HG03354 (cell line): ENCODE measurements at regions not wholly inside any gene's neighbourhood (a gene's known extent, or its start where the extent isn't known, plus 50 kb on each side); places are given as distances from the start of the nearest gene placed in this dataset.
"Not testable (repeated sequence)": the region's sequence is repeated elsewhere in the genome, so short reads cannot be mapped to it uniquely, and the experiment has no call there.

Experiments
- ATAC-seq: cut with Tn5 transposase; IDR thresholded peaks from one replicate; pipeline ENCODE4 v1.9.1; 2021; ENCODE audit warnings: mild to moderate bottlenecking; ENCODE audit not compliant: unreplicated experiment, poor library complexity, severe bottlenecking

DNA sequence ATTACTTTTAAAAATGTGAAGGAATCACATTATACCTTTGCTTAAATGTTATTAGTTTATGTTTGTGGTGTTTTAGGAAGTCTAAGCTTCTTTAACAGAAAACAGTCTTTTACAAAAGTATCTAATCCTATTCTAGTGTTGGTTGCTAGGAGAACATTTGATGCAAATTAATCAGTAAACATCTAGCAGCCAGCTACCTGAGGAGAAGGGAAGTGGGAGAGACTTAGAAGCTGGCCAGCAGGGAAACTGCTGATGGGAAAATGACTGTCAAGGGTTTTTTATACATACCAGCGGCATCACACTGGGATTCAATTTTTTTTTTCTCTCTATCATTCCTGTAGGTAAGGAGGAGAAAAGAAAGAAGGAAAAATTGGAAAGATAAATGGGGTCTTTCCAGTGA, 686.0 kb upstream of the MMS22L start:
- no peak for ATAC-seq

DNA sequence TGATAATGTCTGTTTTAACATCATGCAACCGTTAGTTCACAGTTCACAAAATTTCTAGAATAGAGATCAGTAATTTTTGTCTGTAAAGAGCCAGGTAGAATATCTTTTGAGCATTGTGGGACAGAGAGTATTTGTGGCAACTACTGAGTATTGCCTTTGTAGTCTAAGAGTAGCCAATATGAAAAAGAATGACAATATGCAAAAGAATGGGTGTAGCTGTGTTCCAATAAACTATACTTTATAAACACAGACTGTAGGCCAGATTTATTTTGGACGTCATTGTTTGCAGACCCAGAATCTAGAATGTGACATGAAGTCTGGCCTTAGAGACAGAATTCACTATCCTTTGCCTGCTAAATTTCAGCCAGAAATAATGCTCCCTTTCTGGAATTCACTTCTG, 694.1 kb upstream of the MMS22L start:
- no peak for ATAC-seq

DNA sequence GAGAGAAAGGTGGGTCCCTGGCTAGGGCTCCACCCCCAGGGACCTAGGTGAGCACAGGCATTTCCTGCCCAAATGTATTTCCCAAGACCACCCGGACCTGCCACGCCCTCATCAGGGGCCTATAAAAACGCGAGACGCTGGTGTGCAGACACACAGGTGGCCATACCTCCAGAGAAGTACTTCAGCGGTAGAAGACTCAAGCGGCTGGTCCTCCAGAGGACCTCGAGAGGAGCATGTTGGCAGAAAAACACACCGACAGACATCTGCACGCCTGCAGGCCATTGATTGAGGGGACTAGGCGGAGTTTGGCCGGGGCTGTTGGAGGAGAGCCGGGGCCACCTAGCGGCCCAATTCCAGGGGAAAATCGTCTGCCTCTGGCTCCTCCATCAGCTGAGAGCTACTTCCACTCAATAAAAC, 695.8 kb upstream of the MMS22L start:
- ATAC-seq: no peak

DNA sequence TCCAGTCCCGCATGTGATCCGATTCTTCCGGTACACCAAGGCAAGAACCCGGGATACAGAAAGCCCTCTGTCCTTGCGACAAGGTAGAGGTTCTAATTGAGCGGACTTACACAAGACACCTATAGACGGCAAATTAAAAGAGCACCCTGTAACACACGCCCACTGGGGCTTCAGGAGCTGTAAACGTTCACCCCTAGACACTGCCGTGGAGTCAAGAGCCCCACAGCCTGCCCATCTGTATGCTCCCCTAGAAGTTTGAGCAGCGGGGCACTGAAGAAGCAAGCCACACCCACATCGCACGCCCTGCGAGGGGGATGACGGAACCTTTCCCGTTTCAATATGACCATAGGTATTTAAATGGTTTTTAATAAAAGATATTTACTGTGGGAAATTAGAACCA, 696.3 kb upstream of the MMS22L start:
- ATAC-seq: not testable (repeated sequence)

DNA sequence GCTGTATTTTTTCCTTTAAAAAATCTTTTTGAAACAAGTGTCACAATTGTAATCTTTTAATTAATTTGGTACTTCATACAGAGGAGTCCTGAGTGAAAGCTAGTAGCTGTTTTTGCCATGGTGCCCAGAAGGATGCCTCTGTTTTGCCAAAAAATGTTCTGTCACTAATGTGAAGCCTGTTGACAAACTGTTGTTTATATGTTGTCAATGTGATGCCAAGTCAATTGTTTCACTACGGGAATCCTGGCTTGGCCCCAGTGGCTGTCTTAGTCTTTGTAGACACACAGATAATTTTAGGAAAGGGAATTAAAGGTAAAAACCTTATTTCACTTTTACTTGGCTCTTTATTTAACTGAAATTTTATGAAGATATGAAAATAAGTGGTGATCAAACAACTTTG, 706.4 kb upstream of the MMS22L start:
- no peak for ATAC-seq

DNA sequence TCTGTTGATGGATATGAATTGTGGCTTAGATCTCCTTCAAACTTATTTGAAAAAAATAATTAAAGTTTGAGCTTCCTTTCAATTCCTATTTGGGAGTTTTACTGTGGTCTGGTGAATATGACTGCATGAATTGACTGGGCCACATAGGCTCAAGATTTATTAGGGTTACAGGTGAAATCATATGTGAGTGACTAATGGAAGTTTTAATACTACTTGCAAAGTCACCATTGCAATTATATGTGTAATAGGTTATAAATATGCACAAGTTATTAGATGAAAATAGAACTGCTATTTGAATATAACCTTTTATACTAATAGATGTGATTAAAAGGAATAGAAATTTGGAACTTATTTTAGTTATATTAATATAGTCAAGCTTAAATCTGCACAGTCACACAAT, 712.1 kb upstream of the MMS22L start:
- ATAC-seq: no peak

DNA sequence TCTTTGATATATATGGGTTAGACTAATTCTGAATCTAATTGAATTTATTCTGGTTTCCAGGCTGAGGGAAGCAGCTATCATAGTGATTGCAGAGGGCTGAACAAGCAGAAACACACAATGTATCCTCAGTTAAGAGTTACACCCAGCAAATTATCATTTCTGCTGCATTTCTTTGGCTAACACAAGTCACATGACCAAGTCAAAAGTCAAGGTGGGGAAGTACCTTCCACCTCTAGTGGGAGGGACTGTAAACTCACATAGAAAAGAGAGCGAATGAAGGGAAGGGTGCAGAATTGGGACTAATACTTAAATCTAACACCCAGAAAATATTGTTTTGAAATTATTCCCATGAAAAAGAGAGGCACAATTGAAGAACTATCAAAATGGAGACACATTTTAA, 719.7 kb upstream of the MMS22L start:
- no peak for ATAC-seq

DNA sequence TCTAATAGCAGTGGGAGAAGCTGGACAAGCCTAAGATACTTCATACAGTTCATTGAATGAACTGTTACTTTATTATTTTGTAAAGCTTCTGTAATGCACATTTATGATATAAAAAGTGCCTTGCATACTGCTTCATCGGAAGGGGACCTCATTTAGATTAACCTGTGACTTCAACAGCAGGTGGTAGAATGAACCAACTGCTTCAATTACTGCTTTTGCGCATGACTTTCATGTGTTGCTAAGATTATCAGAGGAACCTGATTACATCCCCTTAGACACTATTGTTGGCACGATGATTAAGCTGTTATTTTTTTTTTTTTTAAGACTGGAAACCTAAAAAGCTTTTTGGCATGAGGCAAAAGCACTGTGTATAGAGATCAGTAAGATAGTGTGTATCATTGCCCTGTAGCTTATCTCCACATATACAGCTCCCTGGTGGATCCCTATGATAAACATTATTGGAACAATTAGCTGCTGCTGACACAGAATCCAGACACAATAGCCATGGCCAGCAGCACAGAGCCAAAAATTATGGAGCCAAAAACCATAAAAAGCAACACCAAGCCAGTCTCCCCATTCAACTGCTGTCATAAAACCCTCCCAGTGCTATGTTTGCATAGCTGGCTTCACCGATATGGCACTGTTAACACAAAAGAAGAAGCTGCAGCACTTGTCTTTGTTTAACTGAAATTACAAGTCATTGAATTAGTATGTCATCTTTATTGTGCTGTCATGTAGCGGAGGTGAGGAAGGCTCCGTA, 731.6 kb upstream of the MMS22L start:
- ATAC-seq: no peak

DNA sequence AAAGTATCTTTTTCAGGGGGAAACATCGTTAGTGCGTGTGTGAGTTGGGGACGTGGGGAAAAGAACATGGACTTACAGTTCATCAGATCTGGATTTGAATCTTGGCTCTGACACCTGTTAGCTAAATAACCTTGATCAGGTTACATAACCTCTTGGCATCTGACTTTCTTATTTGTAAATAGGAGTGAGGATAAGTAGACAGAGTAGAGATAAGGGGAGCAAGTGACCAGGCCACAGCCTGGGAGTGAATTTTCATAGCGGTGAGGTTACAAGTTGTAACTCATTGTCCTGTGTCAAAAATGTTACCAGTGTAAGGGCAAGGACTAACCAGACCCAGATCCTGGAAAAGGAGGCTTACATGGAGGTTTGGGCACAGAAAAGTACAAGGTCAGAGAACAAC, 733.5 kb upstream of the MMS22L start:
- no peak for ATAC-seq

DNA sequence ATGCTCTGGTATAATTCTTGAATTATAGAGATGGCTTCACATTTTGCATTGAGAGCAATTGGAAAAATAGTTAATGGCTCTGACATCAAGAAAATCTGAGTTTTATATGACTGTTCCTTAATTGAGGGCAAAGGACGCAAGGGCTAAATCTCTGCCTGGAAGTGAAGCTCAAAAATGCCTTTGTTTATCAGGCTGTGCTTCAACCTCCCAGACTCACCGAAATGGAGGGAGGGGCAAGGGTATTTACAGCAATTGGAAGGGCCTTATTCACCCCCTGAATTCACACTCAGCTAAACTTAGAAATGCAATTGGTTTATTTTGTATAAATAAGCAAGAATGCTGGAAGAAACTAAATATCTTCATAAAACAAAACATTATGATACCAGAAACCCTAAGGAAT, 737.2 kb upstream of the MMS22L start:
- no peak for ATAC-seq

DNA sequence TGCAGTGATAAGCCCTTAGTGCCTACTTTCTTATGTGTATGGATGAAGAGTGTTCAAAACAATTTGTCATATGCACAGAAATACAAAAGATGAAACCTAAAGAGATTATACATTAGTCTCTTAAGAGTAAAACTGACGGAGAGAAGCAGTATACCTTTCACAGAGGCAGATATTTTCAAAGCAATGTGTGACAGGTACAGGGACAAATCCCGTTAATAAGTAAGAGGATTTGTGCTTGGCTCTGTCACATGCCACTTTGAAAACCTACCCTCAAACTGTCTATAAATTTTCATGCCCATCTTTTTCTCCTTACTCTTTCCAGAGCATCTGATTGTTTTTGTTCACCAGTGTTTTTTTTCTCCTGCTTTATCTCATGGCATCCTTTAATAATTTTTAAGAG, 741.3 kb upstream of the MMS22L start:
- ATAC-seq: no peak

DNA sequence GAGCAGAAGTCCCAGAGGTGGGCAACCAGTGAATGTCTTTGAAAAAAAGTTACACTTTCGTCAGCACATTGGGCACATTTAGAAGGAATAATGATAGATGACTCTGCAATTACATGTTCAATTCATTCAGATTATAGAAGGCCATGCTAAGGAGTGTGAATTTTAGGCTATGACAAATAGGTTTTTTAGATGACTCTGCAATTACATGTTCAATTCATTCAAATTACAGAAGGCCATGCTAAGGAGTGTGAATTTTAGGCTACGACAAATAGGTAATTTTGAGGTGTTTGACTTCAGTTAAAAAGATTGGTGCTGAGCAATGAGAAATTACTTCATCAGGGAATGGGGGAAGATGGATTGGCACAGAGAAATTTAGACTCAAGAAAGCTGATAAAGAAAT, 744.9 kb upstream of the MMS22L start:
- no peak for ATAC-seq

DNA sequence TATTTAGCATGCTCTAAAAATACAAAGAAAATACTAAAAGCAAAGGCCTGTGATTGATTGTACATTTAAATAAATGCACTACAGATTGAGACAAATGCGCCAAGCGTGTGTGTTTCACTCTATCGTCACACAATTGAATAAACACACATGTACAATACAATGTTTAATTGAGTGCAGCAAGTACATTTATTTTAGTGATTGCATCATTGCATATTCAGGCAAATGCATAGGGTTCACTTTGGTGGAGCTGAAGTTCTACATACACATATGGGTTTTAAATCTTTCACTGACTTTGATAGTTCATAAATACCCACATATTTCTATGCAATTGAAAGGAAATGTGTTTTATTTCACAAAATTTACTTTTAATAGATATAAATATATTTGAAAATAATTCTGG, 750.6 kb upstream of the MMS22L start:
- no peak for ATAC-seq

DNA sequence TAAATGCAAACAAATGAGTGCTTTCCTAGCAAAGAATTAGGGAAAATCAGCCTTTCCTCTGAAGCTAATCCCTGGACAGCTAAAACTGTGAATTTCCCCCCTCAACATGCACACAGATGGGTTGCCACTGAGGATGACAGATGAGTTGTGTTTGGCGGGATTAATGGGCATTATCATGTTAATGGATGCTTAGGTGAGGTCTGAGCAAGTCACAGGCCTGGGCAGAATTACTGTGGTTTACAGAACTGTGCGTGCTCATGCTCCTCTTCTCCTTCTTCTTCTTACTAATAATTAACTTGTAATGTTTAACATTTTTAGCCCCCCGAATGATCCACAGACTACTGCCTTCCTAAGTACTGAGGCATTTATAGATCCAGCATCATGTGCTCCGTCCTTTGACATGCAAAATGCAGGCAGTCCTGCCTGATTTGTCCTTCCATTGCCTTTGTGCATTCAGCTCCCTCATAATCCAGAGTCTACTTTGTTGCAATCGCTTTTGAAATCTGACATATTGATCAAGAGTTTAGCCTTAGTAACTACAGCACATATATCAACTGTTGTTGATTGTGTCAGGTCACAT, 753.4 kb upstream of the MMS22L start:
- no peak for ATAC-seq

DNA sequence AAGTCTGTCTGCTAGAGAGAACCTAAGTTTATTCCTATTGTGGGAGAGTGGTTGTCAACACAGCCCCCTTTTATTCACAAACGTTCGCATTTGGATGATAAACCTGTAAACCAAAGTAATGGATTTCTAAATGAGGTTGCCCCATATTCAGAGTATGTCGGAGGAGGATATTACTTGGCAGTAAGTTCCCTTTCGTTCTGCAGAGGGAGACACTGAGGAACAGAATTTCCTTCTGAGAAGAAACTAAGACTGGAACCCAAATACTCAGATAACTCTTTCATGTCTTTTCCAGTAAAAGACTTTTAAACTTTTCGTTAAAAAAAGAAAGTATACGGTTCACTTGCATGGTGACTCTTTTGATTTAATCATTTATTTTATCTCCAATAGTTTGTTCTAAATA, 754.6 kb upstream of the MMS22L start:
- no peak for ATAC-seq

DNA sequence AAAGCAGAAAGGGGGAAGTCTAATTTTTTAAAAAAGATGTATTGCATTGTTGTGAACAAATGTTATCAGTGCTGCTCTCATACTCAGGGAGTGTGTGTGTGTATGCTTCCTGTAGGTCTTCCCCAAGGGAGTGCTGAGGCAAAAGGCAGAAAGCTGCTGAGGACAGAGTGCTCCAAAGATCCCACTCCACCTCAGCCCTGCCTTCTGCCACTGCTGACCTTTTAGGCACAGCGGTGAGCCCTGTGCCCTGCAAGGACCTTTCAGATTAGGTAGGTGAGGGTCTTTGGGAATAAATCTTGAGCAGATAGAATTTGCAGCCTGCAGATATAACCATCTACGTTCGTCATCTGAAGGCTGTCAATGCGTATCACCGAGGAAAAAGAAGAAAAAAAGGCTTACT, 756.4 kb upstream of the MMS22L start:
- no peak for ATAC-seq

DNA sequence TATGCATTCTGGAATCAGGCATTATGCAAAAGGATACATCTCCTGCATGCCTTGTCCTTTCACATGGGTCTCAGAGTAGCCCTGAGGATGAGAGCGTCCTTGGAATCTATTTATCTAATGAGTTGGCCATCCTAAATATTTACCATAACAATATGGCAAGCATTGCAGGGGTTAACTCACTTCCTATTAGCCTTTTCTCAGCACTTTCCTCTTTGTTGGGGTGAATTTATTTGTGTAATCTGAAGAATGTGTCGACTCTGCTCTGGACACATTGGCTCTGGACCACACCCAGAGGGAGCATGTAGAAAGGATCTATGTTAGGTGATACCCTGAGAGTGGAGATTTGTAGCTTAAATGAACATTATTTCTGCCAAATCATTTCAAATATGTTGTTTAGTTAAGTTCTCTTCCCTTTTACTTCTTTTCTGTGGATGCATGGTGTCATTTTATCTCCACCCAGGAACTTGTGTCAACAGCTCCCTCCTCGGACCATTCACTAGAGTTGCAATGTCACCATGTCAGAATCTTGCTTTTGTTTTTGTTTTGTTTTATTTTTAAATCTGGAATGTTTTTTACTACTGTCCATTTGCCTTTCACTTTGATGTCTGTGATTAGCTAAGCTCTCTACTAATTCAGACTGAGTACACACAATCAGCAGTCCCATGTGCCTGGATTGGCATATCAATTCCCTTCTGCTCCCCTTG, 757.0 kb upstream of the MMS22L start:
- no peak for ATAC-seq

DNA sequence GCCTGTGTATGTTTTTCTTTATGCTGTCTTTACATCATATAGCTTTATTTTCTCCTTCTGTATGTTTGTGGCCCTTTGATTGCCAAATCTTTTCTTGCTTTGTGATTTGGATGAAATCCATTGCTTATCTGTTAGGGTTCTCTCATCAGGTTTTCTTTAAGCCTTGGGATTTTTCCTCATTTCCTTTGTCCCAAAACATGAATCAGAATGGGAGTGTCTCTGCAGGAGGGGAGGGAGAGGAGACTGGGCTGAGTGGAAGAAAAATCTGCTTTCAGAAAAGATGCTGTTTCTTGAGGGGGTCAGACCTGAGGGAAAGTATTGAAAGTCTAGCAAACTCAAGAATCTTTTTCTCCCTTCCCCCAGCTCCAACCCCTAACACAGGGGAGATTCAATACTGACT, 758.0 kb upstream of the MMS22L start:
- ATAC-seq: no peak

DNA sequence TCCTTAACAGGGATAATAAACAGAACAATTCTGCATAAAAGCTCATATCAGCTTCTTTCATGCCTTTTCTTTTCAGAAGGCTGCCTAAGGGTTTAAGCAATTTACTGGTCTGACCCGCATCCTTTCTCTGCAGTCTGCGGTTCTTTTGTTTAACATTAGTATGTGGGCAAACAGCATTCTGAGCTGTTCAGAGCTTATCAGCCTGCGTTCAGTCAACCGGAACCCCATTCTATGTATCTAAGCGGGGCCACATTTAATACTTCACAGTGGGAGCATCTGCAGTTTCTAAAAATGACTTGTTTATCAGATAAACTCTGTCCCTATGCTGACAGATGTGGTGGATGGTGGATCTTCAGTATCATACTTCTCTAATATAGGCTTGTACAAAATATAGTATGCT, 758.9 kb upstream of the MMS22L start:
- ATAC-seq: no peak

DNA sequence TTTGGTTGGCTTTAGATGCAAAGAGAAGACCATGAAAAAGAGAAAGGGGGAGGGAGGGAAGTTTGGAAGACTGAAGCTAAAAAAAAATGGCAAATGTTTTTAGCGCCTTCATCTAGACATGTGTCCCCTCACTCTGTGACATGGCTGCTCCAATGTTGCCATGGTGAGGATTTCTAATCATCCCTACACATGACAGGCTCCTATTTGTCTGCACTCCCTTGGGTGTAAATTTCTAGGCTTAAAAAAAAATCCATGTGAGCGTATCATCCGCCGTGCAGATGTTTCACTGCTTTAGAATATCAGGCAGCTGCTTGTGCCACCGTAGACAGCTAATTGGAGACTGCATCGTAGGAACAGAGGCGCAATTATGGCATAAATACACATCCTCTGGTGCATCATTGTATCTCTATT, 761.1 kb upstream of the MMS22L start:
- no peak for ATAC-seq

DNA sequence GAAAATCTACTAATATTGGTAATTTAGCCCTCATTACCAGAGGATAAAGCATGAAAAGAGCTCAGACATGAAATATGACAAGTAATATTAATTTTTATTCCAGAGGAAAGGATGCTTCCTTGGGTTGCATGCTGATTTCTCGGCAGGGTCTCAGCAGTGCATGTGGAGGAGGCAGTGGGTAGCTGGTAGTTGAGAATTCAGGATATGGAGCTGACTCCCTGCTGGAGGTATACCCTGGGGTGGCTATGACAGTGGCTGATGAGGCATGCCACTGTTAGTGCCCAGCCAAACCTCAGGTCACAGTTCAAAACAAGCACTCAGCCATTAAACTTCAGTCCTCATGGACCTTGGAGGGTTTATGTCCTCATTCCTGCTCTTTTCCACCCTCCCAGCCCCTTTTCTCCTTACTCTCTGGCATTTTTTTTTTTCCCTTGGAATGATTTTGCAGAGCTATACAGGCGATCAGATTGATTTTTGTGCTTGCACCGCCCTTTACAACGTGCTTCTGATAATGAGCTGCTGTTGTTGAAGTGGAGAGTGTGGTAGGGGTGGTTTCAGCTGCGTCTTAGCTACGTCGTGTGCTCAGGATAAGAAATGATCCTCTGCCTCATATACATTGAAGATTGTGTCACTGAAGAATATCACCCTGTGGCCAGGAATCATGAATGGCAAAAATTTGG, 761.9 kb upstream of the MMS22L start:
- ATAC-seq: no peak
